Activated B cell treated with CpG ODN at 0.5 μM for 24 hours (primary cell): ENCODE measurements at regions not wholly inside any gene's neighbourhood (a gene's known extent, or its start where the extent isn't known, plus 50 kb on each side); places are given as distances from the start of the nearest gene placed in this dataset.

Source experiments
- ATAC-seq: fragments of 200-7000 bp; cut with Tn5 transposase; one replicate; pipeline ENCODE4 v1.10.0; 2021; ENCODE audit warnings: low read depth, mild to moderate bottlenecking, moderate library complexity
- CTCF ChIA-PET: fragments of 350-600 bp; sonication (Branson Sonifier 250); formaldehyde crosslinking; loops from one replicate; lab custom pipeline; 2021; ENCODE audit warnings: antibody characterized with exemption; lab: Charles Lee
- POLR2A ChIA-PET: fragments of 350-600 bp; sonication (Branson Sonifier 250); formaldehyde crosslinking; loops from one replicate; lab custom pipeline; 2021; ENCODE audit warnings: antibody characterized with exemption; lab: Charles Lee
- DNase-seq: peaks from one replicate; pipeline ENCODE4 v3.0.0; 2022
- H3K27ac Mint-ChIP-seq: one replicate; pipeline ENCODE4 v1.8.0; 2020; ENCODE audit warnings: mixed read lengths
- H3K27me3 Mint-ChIP-seq: one replicate; pipeline ENCODE4 v1.8.0; 2021; ENCODE audit warnings: mixed read lengths
- H3K36me3 Mint-ChIP-seq: one replicate; pipeline ENCODE4 v1.8.0; 2021; ENCODE audit warnings: low read depth, mixed read lengths
- H3K4me1 Mint-ChIP-seq: one replicate; pipeline ENCODE4 v1.8.0; 2021; ENCODE audit warnings: mixed read lengths
- H3K4me3 Mint-ChIP-seq: one replicate; pipeline ENCODE4 v1.8.0; 2020; ENCODE audit warnings: mild to moderate bottlenecking, mixed read lengths
- H3K9me3 Mint-ChIP-seq: one replicate; pipeline ENCODE4 v1.8.0; 2020; ENCODE audit warnings: mixed read lengths
- intact Hi-C: fragments of 100-400 bp; cut with micrococcal nuclease; formaldehyde crosslinking; loops from one replicate; pipeline ENCODE4 v1.15.1; 2024
- TF ChIP-seq, protein P1 (sequence below): fragments of 200-600 bp; IDR thresholded peaks from one replicate; pipeline ENCODE4 v1.8.0; 2022; ENCODE audit warnings: antibody characterized with exemption, mild to moderate bottlenecking

DNA sequence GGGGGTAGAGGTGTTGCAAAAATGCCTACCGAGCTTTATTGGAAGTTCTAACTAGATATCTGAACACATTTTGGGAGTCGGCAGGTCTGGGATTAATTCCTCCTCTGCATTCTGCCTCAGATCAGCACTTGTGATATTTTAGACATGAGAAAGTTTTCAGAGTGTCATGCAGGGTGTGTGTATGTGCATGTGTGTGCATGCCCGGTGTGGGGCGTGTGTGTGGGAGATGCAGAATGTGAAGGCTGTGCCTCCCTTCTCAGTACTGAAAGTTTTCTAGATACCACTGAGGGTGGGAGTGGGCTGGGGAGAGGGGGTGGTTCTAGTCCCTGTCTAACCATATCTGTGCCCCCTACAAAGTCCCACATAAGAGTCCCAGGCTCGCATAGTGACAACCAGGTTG is 180.0 kb upstream of the NTM start:
- Mint-ChIP-seq H3K27ac (no peak overlapping the region), H3K9me3 (no peaks in the 10 kb centered on the region), H3K27me3 (no peaks in the 10 kb centered on the region), H3K4me1 (peaks cover 10% of the 10 kb centered on the region), H3K4me3 (no peak overlapping the region), H3K36me3 (no peaks in the 10 kb centered on the region)
- DNase-seq (no peak), ATAC-seq (no peak)
- CTCF ChIA-PET, result no interaction called here
- POLR2A ChIA-PET, result no interaction called here
- intact Hi-C loops, result no loop called here
- TF ChIP-seq, protein P1, sequence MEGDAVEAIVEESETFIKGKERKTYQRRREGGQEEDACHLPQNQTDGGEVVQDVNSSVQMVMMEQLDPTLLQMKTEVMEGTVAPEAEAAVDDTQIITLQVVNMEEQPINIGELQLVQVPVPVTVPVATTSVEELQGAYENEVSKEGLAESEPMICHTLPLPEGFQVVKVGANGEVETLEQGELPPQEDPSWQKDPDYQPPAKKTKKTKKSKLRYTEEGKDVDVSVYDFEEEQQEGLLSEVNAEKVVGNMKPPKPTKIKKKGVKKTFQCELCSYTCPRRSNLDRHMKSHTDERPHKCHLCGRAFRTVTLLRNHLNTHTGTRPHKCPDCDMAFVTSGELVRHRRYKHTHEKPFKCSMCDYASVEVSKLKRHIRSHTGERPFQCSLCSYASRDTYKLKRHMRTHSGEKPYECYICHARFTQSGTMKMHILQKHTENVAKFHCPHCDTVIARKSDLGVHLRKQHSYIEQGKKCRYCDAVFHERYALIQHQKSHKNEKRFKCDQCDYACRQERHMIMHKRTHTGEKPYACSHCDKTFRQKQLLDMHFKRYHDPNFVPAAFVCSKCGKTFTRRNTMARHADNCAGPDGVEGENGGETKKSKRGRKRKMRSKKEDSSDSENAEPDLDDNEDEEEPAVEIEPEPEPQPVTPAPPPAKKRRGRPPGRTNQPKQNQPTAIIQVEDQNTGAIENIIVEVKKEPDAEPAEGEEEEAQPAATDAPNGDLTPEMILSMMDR, result no peak

GRCh38 chr11:131191606-131192005 is 178.8 kb upstream of the NTM start:
- H3K4me1 Mint-ChIP-seq, result peaks cover 6% of the 10 kb centered on the region
- TF ChIP-seq, protein P1, result no peak
- no peaks in the 10 kb centered on the region for H3K9me3 Mint-ChIP-seq
- ChIA-PET POLR2A (no interaction called here), CTCF (no interaction called here)
- no peaks in the 10 kb centered on the region for H3K36me3 Mint-ChIP-seq
- intact Hi-C loops, result no loop called here
- DNase-seq (no peak), ATAC-seq (no peak)
- no peaks in the 10 kb centered on the region for H3K27me3 Mint-ChIP-seq
- H3K27ac Mint-ChIP-seq, result no peak overlapping the region
- no peak overlapping the region for H3K4me3 Mint-ChIP-seq

GRCh38 chr11:131192628-131193027 is 177.8 kb upstream of the NTM start:
- DNase-seq (no peak), ATAC-seq (no peak)
- intact Hi-C loops, result no loop called here
- no peaks in the 10 kb centered on the region for H3K4me1 Mint-ChIP-seq
- no peak overlapping the region for H3K4me3 Mint-ChIP-seq
- H3K9me3 Mint-ChIP-seq, result no peaks in the 10 kb centered on the region
- CTCF ChIA-PET, result no interaction called here
- no peak overlapping the region for H3K27ac Mint-ChIP-seq
- H3K36me3 Mint-ChIP-seq, result no peaks in the 10 kb centered on the region
- TF ChIP-seq, protein P1, result no peak
- POLR2A ChIA-PET, result no interaction called here
- peaks cover 2% of the 10 kb centered on the region for H3K27me3 Mint-ChIP-seq

GRCh38 chr11:131193031-131193501 is 177.3 kb upstream of the NTM start:
- ATAC-seq (no peak), DNase-seq (no peak)
- Mint-ChIP-seq H3K27me3 (peaks cover 2% of the 10 kb centered on the region), H3K9me3 (no peaks in the 10 kb centered on the region), H3K36me3 (no peaks in the 10 kb centered on the region), H3K4me3 (no peak overlapping the region), H3K4me1 (no peaks in the 10 kb centered on the region), H3K27ac (no peak overlapping the region)
- POLR2A ChIA-PET, result no interaction called here
- TF ChIP-seq, protein P1, result no peak
- intact Hi-C loops, result no loop called here
- CTCF ChIA-PET, result no interaction called here

GRCh38 chr11:131194726-131195125 is 175.7 kb upstream of the NTM start:
- Mint-ChIP-seq H3K27ac (no peak overlapping the region), H3K9me3 (no peaks in the 10 kb centered on the region)

More at GRCh38 chr11:131194726-131195125, 175.7 kb upstream of the NTM start:
- ChIA-PET CTCF (no interaction called here), POLR2A (no interaction called here)
- H3K4me1 Mint-ChIP-seq, result no peaks in the 10 kb centered on the region
- H3K4me3 Mint-ChIP-seq, result no peak overlapping the region
- DNase-seq, result no peak
- no peaks in the 10 kb centered on the region for H3K36me3 Mint-ChIP-seq
- no peak for ATAC-seq
- H3K27me3 Mint-ChIP-seq, result peaks cover 2% of the 10 kb centered on the region
- intact Hi-C loops, result no loop called here
- TF ChIP-seq, protein P1, result no peak
